NCI-H460 (cell line): ENCODE measurements at regions not wholly inside any gene's neighbourhood (a gene's known extent, or its start where the extent isn't known, plus 50 kb on each side); places are given as distances from the start of the nearest gene placed in this dataset.

ENCODE experiments used
- DNase-seq: peaks from one replicate; pipeline ENCODE4 v3.0.0-alpha.2; 2016; ENCODE audit warnings: low read depth; ENCODE audit errors: extremely low read depth

GRCh38 chr7:94222516-94222915, 172.2 kb upstream of the COL1A2 start:
- DNase-seq: no peak

- peak; percentile 71 for DNase-seq
Measured at GRCh38 chr7:94223375-94224084, 171.2 kb upstream of the COL1A2 start.

DNA sequence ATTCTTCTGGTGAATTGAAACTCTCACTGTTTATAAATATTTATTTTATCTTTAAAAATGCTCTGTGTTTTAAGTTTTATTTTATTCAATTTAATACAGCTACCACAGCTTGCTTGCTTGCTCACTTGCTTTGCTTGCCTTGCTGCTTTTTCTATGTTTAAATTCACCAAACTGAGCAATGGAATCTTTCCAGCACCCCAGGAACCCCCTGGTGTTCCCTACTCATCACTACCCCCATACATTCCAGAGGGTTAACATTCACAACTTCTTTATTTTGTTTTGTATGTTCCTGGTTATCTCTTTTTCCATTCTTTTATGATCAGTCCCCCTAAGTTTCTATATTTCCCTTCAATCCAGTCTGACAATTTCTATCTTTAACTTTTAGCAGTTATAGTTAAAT, 166.5 kb upstream of the COL1A2 start:
- no peak for DNase-seq

GRCh38 chr7:94228678-94229077, 166.0 kb upstream of the COL1A2 start:
- DNase-seq: no peak

DNA sequence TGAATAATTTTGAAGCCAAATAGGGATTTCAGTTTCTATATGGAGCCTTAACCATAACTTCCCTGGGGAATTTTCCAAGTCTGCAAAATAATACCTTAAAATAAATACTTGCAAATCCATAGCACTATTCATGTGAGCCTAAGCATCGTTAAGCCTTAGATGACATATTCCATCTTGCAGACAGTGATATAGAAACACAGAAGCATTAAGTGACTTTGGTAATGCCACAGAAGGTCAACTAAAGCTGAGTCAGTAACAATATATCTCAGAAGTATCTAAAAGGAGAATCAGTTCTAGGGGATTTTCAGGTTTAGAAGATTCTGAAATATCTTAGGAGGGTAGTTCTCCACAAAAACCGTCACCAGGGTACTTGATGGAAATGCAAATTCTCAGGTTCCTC, 163.4 kb upstream of the COL1A2 start:
- no peak for DNase-seq

DNA sequence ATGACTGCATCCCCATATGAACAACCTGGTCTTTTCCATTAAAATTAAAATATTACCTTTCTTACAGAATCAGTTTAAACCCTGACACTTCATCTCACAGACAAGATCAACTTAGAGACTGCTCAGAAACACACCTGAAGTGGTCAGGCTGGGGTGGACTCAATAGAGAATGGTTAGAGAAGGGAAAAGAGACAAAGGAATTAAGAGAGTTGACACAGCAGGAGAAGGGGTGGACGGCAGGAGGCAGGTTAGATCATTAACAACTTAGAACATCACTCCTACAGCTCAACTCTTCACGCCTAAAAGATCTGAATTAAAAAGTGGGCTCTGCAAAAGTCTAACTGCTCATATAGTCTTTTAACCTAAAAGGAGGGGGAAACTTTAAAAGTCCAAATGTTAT, 157.7 kb upstream of the COL1A2 start:
- DNase-seq: no peak

DNA sequence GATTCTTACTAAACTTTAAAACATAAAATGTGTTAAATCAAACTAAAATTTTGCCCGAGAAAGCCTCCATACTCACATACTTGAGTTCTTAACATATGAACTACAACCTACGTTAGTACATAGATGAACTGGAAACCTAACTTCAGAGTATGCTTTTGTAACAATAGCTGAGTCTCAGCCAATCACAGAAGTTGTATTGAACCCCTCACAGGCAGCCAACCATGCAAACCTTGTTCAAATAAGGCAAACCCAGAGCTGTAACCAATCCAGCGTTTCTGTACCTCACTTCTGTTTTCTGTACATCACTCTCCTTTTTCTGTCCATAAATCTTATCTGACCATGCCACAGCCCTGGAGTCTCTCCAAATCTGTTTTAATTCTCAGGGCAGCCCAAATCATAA, 157.3 kb upstream of the COL1A2 start:
- DNase-seq: no peak

- no peak for DNase-seq
Measured at GRCh38 chr7:94239661-94240234, 154.9 kb upstream of the COL1A2 start.

DNA sequence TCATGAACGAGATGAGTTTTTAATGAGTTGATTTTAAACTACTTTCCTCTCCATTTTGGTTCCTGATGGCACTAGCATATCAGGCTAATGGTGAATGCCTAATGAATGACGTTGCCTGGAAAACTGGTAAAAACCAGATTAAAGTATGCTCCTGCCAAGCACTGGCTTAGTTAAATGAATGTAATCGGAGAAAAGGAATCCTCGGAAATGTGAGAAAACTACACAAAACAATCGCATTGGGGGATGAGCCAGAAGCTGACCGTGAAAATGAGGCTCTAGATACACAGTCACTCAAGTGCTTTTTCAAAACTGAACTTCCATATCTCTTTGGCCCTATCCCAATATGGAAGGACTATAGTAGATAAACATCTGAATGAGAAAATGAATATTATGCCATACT, 153.8 kb upstream of the COL1A2 start:
- no peak for DNase-seq

DNA sequence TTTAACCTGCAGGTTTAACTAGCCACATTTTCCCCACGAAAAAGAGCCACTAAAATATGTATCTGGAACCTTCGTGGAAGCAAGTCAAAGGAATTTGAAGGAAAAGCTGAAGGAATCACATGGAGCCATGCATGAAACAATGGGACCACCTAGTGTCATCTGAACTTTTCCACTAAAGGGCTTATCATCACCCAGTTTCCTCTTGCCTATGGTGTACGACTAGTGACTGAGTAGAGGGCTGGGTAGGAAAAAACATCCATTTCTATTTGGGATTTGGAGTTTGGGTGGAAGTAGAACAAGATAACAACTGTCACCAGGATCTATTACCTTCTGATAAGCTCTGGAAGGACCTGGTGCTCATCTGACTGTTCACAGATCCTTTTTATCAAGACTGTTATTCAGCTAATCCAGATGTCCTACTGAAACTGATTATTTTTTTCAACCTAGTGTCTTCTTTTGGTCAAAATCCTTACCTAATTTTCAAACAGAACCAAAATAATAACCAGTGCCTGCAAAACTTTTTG, 153.2 kb upstream of the COL1A2 start:
- DNase-seq: no peak

GRCh38 chr7:94243066-94243711, 151.5 kb upstream of the COL1A2 start:
- no peak for DNase-seq

GRCh38 chr7:94244760-94245159, 149.9 kb upstream of the COL1A2 start:
- DNase-seq: no peak

- DNase-seq: no peak
Measured at GRCh38 chr7:94245500-94245899, 149.2 kb upstream of the COL1A2 start.

DNA sequence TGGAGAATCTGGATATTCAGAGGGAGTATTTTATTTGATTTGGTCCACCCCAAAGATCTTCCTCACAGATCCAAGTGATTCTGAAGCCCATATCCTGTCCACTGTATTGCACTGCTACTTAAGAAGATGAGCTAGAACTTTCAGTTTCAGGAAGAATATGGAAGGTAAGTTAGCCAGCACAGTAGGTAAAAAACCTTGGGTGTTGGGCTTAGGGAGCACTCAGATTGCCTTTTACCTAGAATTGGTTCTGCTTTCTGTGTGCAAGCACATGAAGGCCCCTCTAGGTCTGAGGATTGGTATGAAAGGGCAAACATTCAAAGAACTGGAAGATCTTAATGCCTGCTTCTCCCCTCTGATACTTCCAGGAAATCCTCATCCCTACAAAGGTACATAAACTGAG, 146.7 kb upstream of the COL1A2 start:
- DNase-seq: no peak

GRCh38 chr7:94249631-94250030, 145.1 kb upstream of the COL1A2 start:
- DNase-seq: no peak

GRCh38 chr7:94250124-94250523, 144.6 kb upstream of the COL1A2 start:
- no peak for DNase-seq

DNA sequence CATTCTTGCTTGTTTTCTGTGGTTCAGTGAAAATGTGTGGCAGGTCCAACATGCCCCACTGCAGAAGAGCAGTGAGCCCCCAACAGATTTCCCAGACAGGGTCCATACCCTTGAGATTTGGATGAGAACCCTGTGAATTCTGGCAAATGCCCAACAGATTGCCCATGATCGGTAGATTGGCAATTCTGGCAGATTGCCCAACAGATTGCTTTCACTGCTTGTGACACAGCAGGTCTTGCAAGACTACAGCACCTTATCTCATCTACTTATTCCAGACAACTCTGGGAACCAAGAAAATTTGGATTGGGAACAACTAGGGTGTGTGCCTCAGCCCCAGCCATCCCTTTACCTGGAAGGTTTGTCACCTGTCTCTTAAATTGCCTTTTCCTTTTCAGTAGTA, 143.7 kb upstream of the COL1A2 start:
- DNase-seq: no peak

- DNase-seq: no peak
Measured at GRCh38 chr7:94252124-94252523, 142.6 kb upstream of the COL1A2 start.

DNA sequence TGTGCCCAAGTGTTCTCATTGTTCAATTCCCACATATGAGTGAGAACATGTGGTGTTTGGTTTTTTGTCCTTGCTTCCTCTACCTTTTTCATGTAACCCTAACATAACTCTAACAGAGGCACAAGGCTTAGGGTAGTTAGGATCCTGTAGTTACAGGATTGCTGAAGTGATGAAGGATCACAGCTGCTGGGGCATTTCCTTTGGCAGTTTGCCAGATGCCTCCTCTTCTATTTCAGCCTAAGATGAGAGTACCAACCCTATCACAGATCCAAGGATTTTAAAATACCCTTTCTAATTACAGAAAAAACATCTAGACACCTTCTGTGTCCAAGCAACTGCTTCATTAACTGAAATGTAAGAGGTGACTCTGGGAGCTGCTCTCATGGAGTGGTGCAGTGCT, 141.7 kb upstream of the COL1A2 start:
- no peak for DNase-seq

DNA sequence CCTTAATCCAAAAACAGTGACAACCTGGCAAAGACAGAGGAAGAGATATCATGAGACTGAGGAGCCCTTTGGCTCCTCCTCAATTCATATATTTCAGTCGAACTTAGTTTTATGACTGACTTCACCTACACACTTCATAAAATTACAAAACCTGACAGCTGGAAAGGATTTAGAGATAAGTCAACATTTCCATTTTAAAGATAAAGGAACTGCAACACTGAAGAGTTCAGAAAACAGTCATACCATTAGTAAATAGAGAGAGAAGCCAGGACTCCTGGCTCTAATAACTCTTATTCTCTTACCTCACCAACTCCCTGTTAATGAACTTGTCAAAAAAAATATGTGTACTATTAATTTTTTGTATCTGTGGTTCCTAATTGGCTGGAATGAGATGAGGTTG, 141.0 kb upstream of the COL1A2 start:
- no peak for DNase-seq

DNA sequence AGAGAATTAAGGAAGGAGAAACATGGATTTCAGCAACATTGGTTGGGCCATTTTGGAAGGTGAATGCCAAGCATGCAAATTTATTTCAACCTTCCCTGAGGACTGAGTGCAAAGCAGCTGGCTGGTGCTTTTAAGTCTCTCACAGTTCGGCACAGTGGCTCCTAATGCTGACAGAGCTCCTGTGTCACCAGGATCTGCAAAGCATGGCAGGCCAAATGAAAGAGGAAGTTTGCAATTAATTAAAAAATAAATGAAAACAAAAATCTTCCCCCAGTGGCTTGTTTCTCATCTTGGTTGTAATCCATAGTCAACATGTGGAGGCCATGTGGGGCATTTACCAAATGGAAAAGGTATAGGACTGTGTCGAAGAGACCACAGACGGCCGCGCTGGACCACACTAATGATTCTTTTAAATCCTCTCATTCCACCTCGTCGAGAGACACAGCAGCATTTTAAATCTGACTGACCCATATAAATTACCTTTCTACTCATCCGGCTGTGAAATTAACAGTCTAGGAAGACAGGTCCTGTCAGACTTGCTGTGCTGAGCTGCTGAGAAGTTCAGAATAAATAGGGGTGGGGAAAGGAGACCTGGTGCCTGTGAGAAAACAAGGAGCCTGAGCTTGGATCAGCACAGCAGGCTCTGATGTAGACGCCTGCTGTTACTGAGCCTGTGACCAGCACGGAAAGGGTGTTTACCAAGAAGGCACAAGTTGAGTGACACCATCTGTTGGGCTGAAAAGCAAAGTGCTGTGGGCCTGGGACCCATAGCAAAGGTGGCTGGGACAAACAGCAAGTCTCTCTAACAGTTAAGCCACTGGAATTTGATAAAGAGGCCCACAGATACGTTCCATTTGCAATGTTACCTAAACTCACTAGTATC, 136.0 kb upstream of the COL1A2 start:
- DNase-seq: no peak
